Uterus (tissue), 3 donors: ENCODE measurements at regions not wholly inside any gene's neighbourhood (a gene's known extent, or its start where the extent isn't known, plus 50 kb on each side); places are given as distances from the start of the nearest gene placed in this dataset.

Experiments
- DNase-seq, 2 donors: peaks; one replicate each; pipeline ENCODE4 v3.0.0-alpha.2; 2019 to 2020
- H3K27ac ChIP-seq, 2 donors: fragments of 200-600 bp; sonication (generic); 1 replicate in 1 of 2; 2 replicates in 1 of 2; pipeline ENCODE4 v1.5.1; 2016 to 2018
- H3K27me3 ChIP-seq, 2 donors: fragments of 200-600 bp; sonication (generic); one replicate each; pipeline ENCODE4 v1.5.1; 2018 to 2019; ENCODE audit warnings: control low read depth in 1 of 2
- H3K36me3 ChIP-seq, 2 donors: fragments of 200-600 bp; sonication (generic); one replicate each; pipeline ENCODE4 v1.5.1; 2019; ENCODE audit warnings: control low read depth in 1 of 2
- H3K4me1 ChIP-seq, 2 donors: fragments of 200-600 bp; sonication (generic); one replicate each; pipeline ENCODE4 v1.5.1; 2018 to 2019; ENCODE audit warnings: control low read depth in 1 of 2
- H3K4me3 ChIP-seq, 2 donors: fragments of 200-600 bp; sonication (generic); 1 replicate in 1 of 2; 2 replicates in 1 of 2; pipeline ENCODE4 v1.5.1; 2018 to 2019; ENCODE audit warnings: mild to moderate bottlenecking in 1 of 2
- H3K9me3 ChIP-seq, 2 donors: fragments of 200-600 bp; sonication (generic); one replicate each; pipeline ENCODE4 v1.5.1; 2019; ENCODE audit warnings: control low read depth in 1 of 2
- POLR2A ChIP-seq, 2 donors: fragments of 450-650 bp; IDR thresholded peaks; one replicate each; pipeline ENCODE4 v1.6.1; 2016; ENCODE audit warnings: antibody characterized with exemption in 2 of 2, mild to moderate bottlenecking in 1 of 2, moderate library complexity in 1 of 2
- intact Hi-C: fragments of 100-400 bp; cut with DNase I; formaldehyde crosslinking; loops from one replicate; pipeline ENCODE4 v1.15.1; 2023; ENCODE audit warnings: low total_unique reads
- TF ChIP-seq, protein P1 (sequence below), 4 experiments: fragments of 200-600 bp in 2 of 4; fragments of 450-650 bp in 2 of 4; sonication (generic) in 2 of 4; IDR thresholded peaks; one replicate each; pipeline ENCODE4 v1.5.1; 2016 to 2019; ENCODE audit warnings: antibody characterized with exemption in 4 of 4, mild to moderate bottlenecking in 2 of 4, moderate library complexity in 1 of 4
- donor health status: DM: yes; HTN: yes; CAD: no.

DNA sequence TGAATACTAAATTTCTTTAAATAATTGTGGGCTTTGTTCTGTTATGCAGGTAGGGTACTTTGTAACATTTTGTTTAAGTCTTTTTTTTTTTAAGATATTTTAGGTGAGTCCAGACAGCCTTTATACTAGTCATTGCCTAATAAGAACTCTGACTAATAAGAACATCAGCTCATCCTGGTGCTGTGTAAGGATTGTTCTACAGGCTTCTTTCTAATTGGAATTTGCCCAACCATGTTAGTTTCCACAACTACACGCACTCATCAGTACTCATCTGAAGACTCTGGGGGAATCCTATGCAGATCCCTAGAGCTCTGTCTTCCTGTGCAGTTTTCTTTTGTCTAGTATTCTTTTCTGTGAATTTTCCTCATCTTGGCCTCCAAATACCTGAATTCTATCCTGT lies 741.8 kb downstream of the IGSF11 start:
- DNase-seq, result no peak
- intact Hi-C loops, result no loop called here
- H3K9me3 ChIP-seq, result no peaks in the 10 kb centered on the region

DNA sequence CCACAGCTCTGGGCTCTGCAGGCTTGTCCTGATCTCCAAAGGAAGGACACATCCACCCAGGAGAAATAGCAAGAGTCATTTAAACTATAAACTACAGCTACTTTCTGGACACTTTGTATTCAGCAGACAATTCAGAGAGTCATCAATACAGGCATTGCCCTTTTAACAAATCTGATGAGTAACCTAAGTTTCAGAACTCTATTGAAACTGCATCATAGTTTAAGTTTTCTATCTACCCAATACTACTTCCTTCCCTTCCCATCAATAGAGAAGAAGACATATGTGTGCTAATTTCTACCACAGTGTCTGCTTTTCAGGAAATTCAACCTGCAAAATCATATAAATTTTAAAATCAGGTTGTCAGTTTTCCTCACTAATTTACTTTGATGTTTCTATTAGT lies 736.5 kb downstream of the IGSF11 start:
- TF ChIP-seq POLR2A (IDR thresholded peaks at IDR 0.05), result no peak
- TF ChIP-seq, protein P1, sequence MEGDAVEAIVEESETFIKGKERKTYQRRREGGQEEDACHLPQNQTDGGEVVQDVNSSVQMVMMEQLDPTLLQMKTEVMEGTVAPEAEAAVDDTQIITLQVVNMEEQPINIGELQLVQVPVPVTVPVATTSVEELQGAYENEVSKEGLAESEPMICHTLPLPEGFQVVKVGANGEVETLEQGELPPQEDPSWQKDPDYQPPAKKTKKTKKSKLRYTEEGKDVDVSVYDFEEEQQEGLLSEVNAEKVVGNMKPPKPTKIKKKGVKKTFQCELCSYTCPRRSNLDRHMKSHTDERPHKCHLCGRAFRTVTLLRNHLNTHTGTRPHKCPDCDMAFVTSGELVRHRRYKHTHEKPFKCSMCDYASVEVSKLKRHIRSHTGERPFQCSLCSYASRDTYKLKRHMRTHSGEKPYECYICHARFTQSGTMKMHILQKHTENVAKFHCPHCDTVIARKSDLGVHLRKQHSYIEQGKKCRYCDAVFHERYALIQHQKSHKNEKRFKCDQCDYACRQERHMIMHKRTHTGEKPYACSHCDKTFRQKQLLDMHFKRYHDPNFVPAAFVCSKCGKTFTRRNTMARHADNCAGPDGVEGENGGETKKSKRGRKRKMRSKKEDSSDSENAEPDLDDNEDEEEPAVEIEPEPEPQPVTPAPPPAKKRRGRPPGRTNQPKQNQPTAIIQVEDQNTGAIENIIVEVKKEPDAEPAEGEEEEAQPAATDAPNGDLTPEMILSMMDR (IDR thresholded peaks at IDR 0.05), result no peak
- Histone ChIP-seq H3K27me3 (no peaks in the 10 kb centered on the region), H3K9me3 (no peaks in the 10 kb centered on the region), H3K4me1 (no peaks in the 10 kb centered on the region), H3K4me3 (no peak overlapping the region), H3K27ac (no peak overlapping the region), H3K36me3 (peaks cover 0 to 3% of the 10 kb centered on the region in 2 donors)
- intact Hi-C loops, result no loop called here
- no peak for DNase-seq

More for the DNA sequence above, 741.8 kb downstream of the IGSF11 start:
- TF ChIP-seq, protein P1 (IDR thresholded peaks at IDR 0.05), result no peak
- TF ChIP-seq POLR2A (IDR thresholded peaks at IDR 0.05), result no peak
- Histone ChIP-seq H3K4me3 (no peak overlapping the region), H3K4me1 (no peaks in the 10 kb centered on the region), H3K27me3 (no peaks in the 10 kb centered on the region), H3K27ac (no peak overlapping the region), H3K36me3 (no peaks in the 10 kb centered on the region)

DNA sequence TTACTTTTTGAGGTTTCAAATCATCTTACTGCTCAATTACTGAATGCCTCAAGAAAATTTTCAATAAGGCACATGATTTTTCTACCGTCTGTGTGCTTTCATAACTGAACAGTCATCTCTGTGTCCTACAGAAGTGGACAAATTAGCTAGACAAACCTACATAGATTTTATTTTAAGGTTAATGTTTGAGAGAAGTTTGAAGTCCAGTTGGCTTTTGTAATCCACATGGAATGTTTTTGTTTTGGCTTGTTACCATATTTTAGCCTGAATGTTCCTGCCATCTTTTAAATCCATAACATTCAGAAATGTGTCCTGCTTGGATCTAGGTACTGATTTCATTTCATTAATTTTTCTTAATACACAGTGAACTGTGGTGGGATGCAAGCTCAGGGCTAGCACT lies 730.1 kb downstream of the IGSF11 start:
- no peaks in the 10 kb centered on the region for H3K4me1 ChIP-seq
- no peak for TF ChIP-seq POLR2A (IDR thresholded peaks at IDR 0.05)
- TF ChIP-seq, protein P1 (IDR thresholded peaks at IDR 0.05), result no peak
- no peaks in the 10 kb centered on the region for H3K27me3 ChIP-seq
- no peak overlapping the region for H3K4me3 ChIP-seq
- no peak for DNase-seq
- no peaks in the 10 kb centered on the region for H3K36me3 ChIP-seq
- no peak overlapping the region for H3K27ac ChIP-seq
- intact Hi-C loops, result no loop called here
- H3K9me3 ChIP-seq, result no peaks in the 10 kb centered on the region

DNA sequence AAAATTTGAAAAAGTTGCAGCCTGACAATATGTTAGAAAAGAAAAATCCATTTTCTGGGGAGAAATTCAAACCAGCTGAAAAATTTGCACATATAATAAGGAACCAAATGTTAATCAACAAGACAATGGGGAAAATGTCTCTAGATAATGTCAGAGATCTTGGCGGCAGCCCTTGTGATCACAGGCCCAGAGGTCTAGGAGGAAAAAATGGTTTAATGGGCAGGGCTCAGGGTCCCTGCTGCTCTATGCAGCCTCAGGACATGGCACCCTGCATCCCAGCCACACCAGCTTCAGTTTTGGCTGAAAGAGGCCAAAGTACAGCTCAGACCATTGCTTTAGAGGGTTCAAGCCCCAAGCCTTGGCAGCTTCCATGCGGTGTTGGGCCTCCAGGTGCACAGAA lies 701.9 kb downstream of the IGSF11 start:
- no peak overlapping the region for H3K27ac ChIP-seq
- DNase-seq, result no peak
- H3K4me1 ChIP-seq, result no peaks in the 10 kb centered on the region
- H3K36me3 ChIP-seq, result no peaks in the 10 kb centered on the region
- no peaks in the 10 kb centered on the region for H3K27me3 ChIP-seq
- no peak overlapping the region for H3K4me3 ChIP-seq
- intact Hi-C loops, result no loop called here
- no peak for TF ChIP-seq POLR2A (IDR thresholded peaks at IDR 0.05)
- TF ChIP-seq, protein P1 (IDR thresholded peaks at IDR 0.05), result no peak
- no peaks in the 10 kb centered on the region for H3K9me3 ChIP-seq

DNA sequence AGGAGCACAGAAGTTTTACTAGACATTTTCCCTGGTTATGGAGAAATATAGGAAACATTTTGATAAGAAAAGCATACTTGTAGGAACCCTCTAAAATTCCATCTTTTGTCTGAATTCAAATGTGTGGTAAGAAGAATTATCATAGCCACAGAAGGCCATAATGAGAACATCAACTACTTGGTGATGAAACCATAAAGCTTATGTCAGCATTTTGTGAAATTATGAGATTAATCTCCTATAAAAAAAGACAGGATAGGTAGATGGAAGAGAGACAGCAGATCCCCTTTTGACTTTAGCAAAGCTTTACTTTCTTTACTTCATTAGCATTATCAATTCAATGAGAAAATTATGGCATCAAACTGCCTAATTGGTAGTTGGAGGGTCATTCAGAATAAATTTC lies 697.0 kb downstream of the IGSF11 start:
- intact Hi-C loops, result no loop called here

More for the DNA sequence above, 697.0 kb downstream of the IGSF11 start:
- H3K4me1 ChIP-seq, result no peaks in the 10 kb centered on the region
- H3K27me3 ChIP-seq, result no peaks in the 10 kb centered on the region
- H3K4me3 ChIP-seq, result no peak overlapping the region
- DNase-seq, result no peak
- H3K36me3 ChIP-seq, result no peaks in the 10 kb centered on the region
- H3K27ac ChIP-seq, result no peak overlapping the region
- H3K9me3 ChIP-seq, result no peaks in the 10 kb centered on the region
- TF ChIP-seq, protein P1 (IDR thresholded peaks at IDR 0.05), result no peak
- TF ChIP-seq POLR2A (IDR thresholded peaks at IDR 0.05), result no peak
